A549 (cell line): ENCODE measurements at regions not wholly inside any gene's neighbourhood (a gene's known extent, or its start where the extent isn't known, plus 50 kb on each side); places are given as distances from the start of the nearest gene placed in this dataset.
A peak's percentile ranks its signal among the peaks of the same experiment; 100 is the strongest.

Experiments used
- ATAC-seq, 2 experiments: fragments of 200-7000 bp in 1 of 2; fragments of >200 bp in 1 of 2; cut with Nextera tagmentation in 1 of 2; cut with Tn5 transposase in 1 of 2; 3 replicates each; pipeline versions ENCODE4 v1.8.0 to v1.9.1; 2018 to 2020; ENCODE audit warnings: mild to moderate bottlenecking in 1 of 2, moderate library complexity in 1 of 2
- CTCF ChIA-PET: fragments of 300-600 bp; sonication (Branson Sonifier 250); formaldehyde crosslinking; extraction: SDS; loops from one replicate; lab custom pipeline; 2021; ENCODE audit warnings: antibody characterized with exemption, inconsistent platforms; lab: Yijun Ruan, JAX
- POLR2A ChIA-PET: fragments of 350-600 bp; formaldehyde crosslinking; extraction: SDS; loops from one replicate; lab custom pipeline; 2021; ENCODE audit warnings: antibody characterized with exemption, inconsistent platforms; lab: Yijun Ruan, JAX
- DNase-seq, 2 experiments: peaks; one replicate each; pipeline versions ENCODE4 v3.0.0 to v3.0.0-alpha.2; 2011 to 2016; ENCODE audit warnings: low read depth in 1 of 2, low spot score in 1 of 2
- FAIRE-seq: peaks from 2 replicates; lab custom pipeline; 2011; peaks lifted over from hg19 to GRCh38; lab: Jason Lieb, UNC
- H3K27ac ChIP-seq, 2 experiments: fragments of >200 bp; sonication (Bioruptor Twin); formaldehyde crosslinking; 3 replicates each; pipeline ENCODE4 v1.5.1; 2016 to 2017
- H3K4me1 ChIP-seq: fragments of >200 bp; sonication (Bioruptor Twin); formaldehyde crosslinking; 3 replicates; pipeline ENCODE4 v1.6.1; 2016
- H3K4me2 ChIP-seq: fragments of >200 bp; sonication (Bioruptor Twin); formaldehyde crosslinking; 3 replicates; pipeline ENCODE4 v1.6.1; 2016
- H3K4me3 ChIP-seq: fragments of >200 bp; sonication (Bioruptor Twin); formaldehyde crosslinking; 3 replicates; pipeline ENCODE4 v1.5.1; 2016
- H3K9me3 ChIP-seq: fragments of >200 bp; sonication (Bioruptor Twin); formaldehyde crosslinking; 3 replicates; pipeline ENCODE4 v1.6.1; 2016
- BHLHE40 ChIP-seq: IDR thresholded peaks from 2 replicates; pipeline ENCODE4 v1.6.1; 2012; ENCODE audit warnings: low read depth, low read length, inconsistent platforms
- CHD2 ChIP-seq: fragments of 150-350 bp; IDR thresholded peaks from 2 replicates; pipeline ENCODE4 v1.6.1; 2014; ENCODE audit warnings: low read length; ENCODE audit not compliant: partially characterized antibody
- CHD4 ChIP-seq: fragments of 200-600 bp; sonication (generic); IDR thresholded peaks from 2 replicates; pipeline ENCODE4 v1.6.1; 2016; ENCODE audit warnings: antibody characterized with exemption, mild to moderate bottlenecking, borderline replicate concordance
- EHMT2 ChIP-seq: fragments of 200-600 bp; sonication (generic); IDR thresholded peaks from 2 replicates; pipeline ENCODE4 v1.6.1; 2016; ENCODE audit warnings: antibody characterized with exemption, low read depth, mild to moderate bottlenecking, moderate library complexity
- EP300 ChIP-seq, 2 experiments: fragments of >200 bp; sonication (Bioruptor Twin); formaldehyde crosslinking; IDR thresholded peaks; 2 replicates in 1 of 2; 3 replicates in 1 of 2; pipeline ENCODE4 v1.6.1; 2016 to 2017
- FOSB ChIP-seq: fragments of 250-450 bp; sonication (Bioruptor Pico); IDR thresholded peaks from 2 replicates; pipeline ENCODE4 v1.5.0; 2020; ENCODE audit warnings: mild to moderate bottlenecking, moderate library complexity
- GATA3 ChIP-seq: IDR thresholded peaks from 2 replicates; pipeline ENCODE4 v1.6.1; 2012; ENCODE audit warnings: borderline replicate concordance
- HDAC2 ChIP-seq: fragments of 200-600 bp; sonication (generic); IDR thresholded peaks from 2 replicates; pipeline ENCODE4 v1.6.1; 2016
- HEYL ChIP-seq: fragments of 250-450 bp; sonication (Bioruptor Pico); IDR thresholded peaks from 2 replicates; pipeline ENCODE4 v1.8.0; 2021; ENCODE audit warnings: mild to moderate bottlenecking, moderate library complexity
- MAZ ChIP-seq: fragments of 150-350 bp; IDR thresholded peaks from 2 replicates; pipeline ENCODE4 v1.6.1; 2014; ENCODE audit warnings: antibody characterized with exemption, low read depth, low read length, borderline replicate concordance
- NFE2L2 ChIP-seq: fragments of 150-350 bp; conservative IDR thresholded peaks from 2 replicates; pipeline ENCODE4 v1.6.1; 2014; ENCODE audit warnings: low read length
- NR3C1 ChIP-seq: fragments of >200 bp; sonication (Bioruptor Twin); formaldehyde crosslinking; IDR thresholded peaks from 3 replicates; pipeline ENCODE4 v1.6.1; 2017
- PHF8 ChIP-seq: fragments of 200-600 bp; sonication (generic); IDR thresholded peaks from 2 replicates; pipeline ENCODE4 v1.6.1; 2016; ENCODE audit warnings: low read depth, mild to moderate bottlenecking, antibody characterized with exemption, moderate library complexity, borderline replicate concordance
- RFX5 ChIP-seq: fragments of 450-650 bp; IDR thresholded peaks from 2 replicates; pipeline ENCODE4 v1.7.1; 2014; ENCODE audit warnings: antibody characterized with exemption, mild to moderate bottlenecking, moderate library complexity
- RNF2 ChIP-seq: fragments of 200-600 bp; sonication (generic); IDR thresholded peaks from 2 replicates; pipeline ENCODE4 v1.6.1; 2016; ENCODE audit warnings: low read depth, mild to moderate bottlenecking, antibody characterized with exemption, moderate library complexity, borderline replicate concordance
- SMC3 ChIP-seq: fragments of >200 bp; sonication (Bioruptor Twin); formaldehyde crosslinking; IDR thresholded peaks from 3 replicates; pipeline ENCODE4 v1.6.1; 2018; ENCODE audit warnings: inconsistent platforms
- ZFP36 ChIP-seq: fragments of 450-650 bp; IDR thresholded peaks from 2 replicates; pipeline ENCODE4 v1.6.1; 2014; ENCODE audit warnings: borderline replicate concordance; ENCODE audit not compliant: partially characterized antibody
- ZSCAN20 ChIP-seq: fragments of 250-450 bp; sonication (Bioruptor Pico); IDR thresholded peaks from 2 replicates; pipeline ENCODE4 v1.8.0; 2022; ENCODE audit warnings: mild to moderate bottlenecking, moderate library complexity
- WGBS: methylation state at CpG from one replicate; pipeline ENCODE4 v1.1.6; 2017; ENCODE audit errors: missing lambda C conversion rate; 5-methylcytosine and 5-hydroxymethylcytosine counted together
- TF ChIP-seq, protein P1 (sequence below): fragments of 150-350 bp; IDR thresholded peaks from 2 replicates; pipeline ENCODE4 v1.6.1; 2014; ENCODE audit warnings: low read depth, mild to moderate bottlenecking, low read length
- TF ChIP-seq, protein P2 (sequence below): fragments of >200 bp; sonication (Bioruptor Twin); formaldehyde crosslinking; IDR thresholded peaks from 2 replicates; pipeline ENCODE4 v1.6.1; 2016
- TF ChIP-seq, protein P3 (sequence below): fragments of 200-600 bp; sonication (generic); IDR thresholded peaks from 2 replicates; pipeline ENCODE4 v1.6.1; 2016; ENCODE audit warnings: antibody characterized with exemption, mild to moderate bottlenecking, moderate library complexity
- TF ChIP-seq, protein P4 (sequence below): IDR thresholded peaks from 2 replicates; pipeline ENCODE4 v1.6.1; 2012
- TF ChIP-seq, protein P5 (sequence below): fragments of 450-650 bp; IDR thresholded peaks from 2 replicates; pipeline ENCODE4 v1.6.1; 2014; ENCODE audit warnings: antibody characterized with exemption
- TF ChIP-seq, protein P6 (sequence below): IDR thresholded peaks from 2 replicates; pipeline ENCODE4 v1.6.1; 2012

DNA sequence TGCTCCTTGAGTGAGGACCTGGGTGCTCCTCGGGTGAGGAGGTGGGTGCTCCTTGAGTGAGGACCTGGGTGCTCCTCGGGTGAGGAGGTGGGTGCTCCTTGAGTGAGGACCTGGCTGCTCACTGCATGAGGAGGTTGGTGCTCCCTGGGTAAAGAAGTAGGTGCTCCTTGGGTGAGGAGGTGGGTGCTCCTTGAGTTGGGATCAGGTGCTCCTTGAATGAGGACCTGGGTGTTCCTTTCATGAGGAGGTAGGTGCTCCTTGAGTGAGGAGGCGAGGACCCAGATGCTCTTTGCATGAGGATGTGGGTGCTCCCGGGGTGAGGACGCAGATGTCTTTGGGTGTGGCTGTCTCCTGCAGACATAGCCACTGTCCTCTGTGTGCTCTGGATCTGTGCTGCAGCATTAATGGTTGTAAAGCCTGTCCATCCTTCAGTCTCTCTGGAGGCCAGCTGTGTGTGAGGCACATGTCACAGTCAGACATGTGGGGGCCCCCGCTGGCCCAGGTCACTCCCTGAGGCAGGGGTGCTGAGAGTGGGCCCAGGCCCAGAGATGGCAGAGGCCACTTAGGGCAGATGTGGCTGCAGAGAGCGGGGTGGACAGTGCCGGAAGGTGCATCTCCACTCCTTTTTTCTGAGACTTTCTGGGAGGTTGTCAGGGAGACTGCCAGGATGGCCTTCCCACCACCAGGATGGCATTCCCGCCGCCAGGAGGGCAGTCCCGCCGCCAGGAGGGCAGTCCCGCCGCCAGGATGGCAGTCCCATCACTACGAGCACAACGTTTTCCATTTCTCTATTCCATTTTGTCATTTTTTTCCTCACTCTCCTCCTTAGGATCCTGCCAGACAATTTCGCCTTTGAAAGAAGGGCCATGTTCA lies 101.8 kb downstream of the HMX1 start:
- no peak for FAIRE-seq
- no peak for DNase-seq
- no peaks in the 10 kb centered on the region for H3K9me3 ChIP-seq
- no peak overlapping the region for H3K4me2 ChIP-seq
- no peaks in the 10 kb centered on the region for H3K4me1 ChIP-seq
- no peak for TF ChIP-seq CHD4
- TF ChIP-seq GATA3 = no peak
- TF ChIP-seq, protein P1, sequence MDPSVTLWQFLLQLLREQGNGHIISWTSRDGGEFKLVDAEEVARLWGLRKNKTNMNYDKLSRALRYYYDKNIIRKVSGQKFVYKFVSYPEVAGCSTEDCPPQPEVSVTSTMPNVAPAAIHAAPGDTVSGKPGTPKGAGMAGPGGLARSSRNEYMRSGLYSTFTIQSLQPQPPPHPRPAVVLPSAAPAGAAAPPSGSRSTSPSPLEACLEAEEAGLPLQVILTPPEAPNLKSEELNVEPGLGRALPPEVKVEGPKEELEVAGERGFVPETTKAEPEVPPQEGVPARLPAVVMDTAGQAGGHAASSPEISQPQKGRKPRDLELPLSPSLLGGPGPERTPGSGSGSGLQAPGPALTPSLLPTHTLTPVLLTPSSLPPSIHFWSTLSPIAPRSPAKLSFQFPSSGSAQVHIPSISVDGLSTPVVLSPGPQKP = no peak
- no peak for TF ChIP-seq PHF8
- no peak for TF ChIP-seq EHMT2
- TF ChIP-seq, protein P2, sequence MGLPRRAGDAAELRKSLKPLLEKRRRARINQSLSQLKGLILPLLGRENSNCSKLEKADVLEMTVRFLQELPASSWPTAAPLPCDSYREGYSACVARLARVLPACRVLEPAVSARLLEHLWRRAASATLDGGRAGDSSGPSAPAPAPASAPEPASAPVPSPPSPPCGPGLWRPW = no peak
- TF ChIP-seq NR3C1 = no peak
- no peak for TF ChIP-seq MAZ
- no peak for TF ChIP-seq CHD2
- TF ChIP-seq HDAC2 = no peak
- TF ChIP-seq, protein P3, sequence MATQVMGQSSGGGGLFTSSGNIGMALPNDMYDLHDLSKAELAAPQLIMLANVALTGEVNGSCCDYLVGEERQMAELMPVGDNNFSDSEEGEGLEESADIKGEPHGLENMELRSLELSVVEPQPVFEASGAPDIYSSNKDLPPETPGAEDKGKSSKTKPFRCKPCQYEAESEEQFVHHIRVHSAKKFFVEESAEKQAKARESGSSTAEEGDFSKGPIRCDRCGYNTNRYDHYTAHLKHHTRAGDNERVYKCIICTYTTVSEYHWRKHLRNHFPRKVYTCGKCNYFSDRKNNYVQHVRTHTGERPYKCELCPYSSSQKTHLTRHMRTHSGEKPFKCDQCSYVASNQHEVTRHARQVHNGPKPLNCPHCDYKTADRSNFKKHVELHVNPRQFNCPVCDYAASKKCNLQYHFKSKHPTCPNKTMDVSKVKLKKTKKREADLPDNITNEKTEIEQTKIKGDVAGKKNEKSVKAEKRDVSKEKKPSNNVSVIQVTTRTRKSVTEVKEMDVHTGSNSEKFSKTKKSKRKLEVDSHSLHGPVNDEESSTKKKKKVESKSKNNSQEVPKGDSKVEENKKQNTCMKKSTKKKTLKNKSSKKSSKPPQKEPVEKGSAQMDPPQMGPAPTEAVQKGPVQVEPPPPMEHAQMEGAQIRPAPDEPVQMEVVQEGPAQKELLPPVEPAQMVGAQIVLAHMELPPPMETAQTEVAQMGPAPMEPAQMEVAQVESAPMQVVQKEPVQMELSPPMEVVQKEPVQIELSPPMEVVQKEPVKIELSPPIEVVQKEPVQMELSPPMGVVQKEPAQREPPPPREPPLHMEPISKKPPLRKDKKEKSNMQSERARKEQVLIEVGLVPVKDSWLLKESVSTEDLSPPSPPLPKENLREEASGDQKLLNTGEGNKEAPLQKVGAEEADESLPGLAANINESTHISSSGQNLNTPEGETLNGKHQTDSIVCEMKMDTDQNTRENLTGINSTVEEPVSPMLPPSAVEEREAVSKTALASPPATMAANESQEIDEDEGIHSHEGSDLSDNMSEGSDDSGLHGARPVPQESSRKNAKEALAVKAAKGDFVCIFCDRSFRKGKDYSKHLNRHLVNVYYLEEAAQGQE = no peak
- no peak for TF ChIP-seq BHLHE40
- no peak for TF ChIP-seq EP300 (IDR thresholded peaks at IDR 0.05)
- TF ChIP-seq ZFP36 = no peak
- no peak for TF ChIP-seq SMC3
- TF ChIP-seq, protein P4, sequence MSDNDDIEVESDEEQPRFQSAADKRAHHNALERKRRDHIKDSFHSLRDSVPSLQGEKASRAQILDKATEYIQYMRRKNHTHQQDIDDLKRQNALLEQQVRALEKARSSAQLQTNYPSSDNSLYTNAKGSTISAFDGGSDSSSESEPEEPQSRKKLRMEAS = no peak
- POLR2A ChIA-PET = no interaction called here
- ATAC-seq = peak; percentile 8 to 28; a peak in 3 of 6 replicates
- CTCF ChIA-PET = no interaction called here
- no peak overlapping the region for H3K4me3 ChIP-seq
- no peak overlapping the region for H3K27ac ChIP-seq
- WGBS = 62% methylated on average over 13 of the region's 17 CpGs

DNA sequence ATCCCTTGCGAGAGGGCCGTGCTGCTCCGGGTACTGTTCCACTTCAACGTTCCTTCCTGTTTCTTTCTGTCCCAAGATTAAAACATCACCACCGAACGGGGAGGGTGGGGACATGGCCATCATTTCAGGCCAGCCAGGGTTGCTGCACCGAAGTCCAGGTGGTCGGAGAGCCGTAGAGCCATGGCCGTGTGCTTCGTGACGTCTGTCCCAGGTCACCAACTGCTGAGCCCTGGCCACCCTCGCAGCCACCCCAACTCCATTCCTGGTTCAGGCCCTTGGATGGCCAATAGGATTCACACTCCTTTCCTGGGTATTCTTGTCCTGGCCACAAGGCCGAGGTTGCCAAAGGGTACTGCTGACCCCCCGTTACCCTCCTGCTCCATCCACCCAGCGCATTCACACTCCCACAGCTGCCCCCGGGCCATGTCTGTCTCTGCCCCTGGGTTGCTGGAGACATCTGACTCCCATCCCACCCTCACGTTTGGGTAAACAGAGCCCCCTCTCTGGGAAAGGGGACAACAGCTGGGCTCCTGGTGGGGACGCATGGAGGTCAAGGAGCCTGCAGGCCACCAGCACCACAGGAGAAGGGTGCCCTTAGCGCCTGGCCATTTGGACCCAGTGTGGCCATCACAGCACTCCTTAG lies 103.2 kb downstream of the HMX1 start:
- Histone ChIP-seq H3K4me3 (no peak overlapping the region), H3K4me2 (no peak overlapping the region), H3K9me3 (no peaks in the 10 kb centered on the region), H3K27ac (no peak overlapping the region), H3K4me1 (no peaks in the 10 kb centered on the region)
- POLR2A ChIA-PET = no interaction called here
- ATAC-seq = no peak
- DNase-seq = no peak
- 53% methylated on average over 12 of the region's 20 CpGs for WGBS
- CTCF ChIA-PET = no interaction called here
- no peak for FAIRE-seq
- TF ChIP-seq ZSCAN20 = no peak
- TF ChIP-seq RNF2 = no peak
- TF ChIP-seq, protein P1 = no peak
- TF ChIP-seq FOSB (CRISPR knock-in tag) = no peak
- TF ChIP-seq EP300 (IDR thresholded peaks at IDR 0.05) = no peak
- TF ChIP-seq HDAC2 = no peak
- TF ChIP-seq, protein P5, sequence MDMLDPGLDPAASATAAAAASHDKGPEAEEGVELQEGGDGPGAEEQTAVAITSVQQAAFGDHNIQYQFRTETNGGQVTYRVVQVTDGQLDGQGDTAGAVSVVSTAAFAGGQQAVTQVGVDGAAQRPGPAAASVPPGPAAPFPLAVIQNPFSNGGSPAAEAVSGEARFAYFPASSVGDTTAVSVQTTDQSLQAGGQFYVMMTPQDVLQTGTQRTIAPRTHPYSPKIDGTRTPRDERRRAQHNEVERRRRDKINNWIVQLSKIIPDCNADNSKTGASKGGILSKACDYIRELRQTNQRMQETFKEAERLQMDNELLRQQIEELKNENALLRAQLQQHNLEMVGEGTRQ = no peak
- no peak for TF ChIP-seq RFX5
- TF ChIP-seq HEYL (CRISPR knock-in tag) = no peak
- TF ChIP-seq, protein P6, sequence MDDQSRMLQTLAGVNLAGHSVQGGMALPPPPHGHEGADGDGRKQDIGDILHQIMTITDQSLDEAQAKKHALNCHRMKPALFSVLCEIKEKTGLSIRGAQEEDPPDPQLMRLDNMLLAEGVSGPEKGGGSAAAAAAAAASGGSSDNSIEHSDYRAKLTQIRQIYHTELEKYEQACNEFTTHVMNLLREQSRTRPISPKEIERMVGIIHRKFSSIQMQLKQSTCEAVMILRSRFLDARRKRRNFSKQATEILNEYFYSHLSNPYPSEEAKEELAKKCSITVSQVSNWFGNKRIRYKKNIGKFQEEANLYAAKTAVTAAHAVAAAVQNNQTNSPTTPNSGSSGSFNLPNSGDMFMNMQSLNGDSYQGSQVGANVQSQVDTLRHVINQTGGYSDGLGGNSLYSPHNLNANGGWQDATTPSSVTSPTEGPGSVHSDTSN = no peak
- TF ChIP-seq NFE2L2 = no peak
